ENCODE measurements at regions not wholly inside any gene's neighbourhood (a gene's known extent, or its start where the extent isn't known, plus 50 kb on each side); places are given as distances from the start of the nearest gene placed in this dataset.

DNA sequence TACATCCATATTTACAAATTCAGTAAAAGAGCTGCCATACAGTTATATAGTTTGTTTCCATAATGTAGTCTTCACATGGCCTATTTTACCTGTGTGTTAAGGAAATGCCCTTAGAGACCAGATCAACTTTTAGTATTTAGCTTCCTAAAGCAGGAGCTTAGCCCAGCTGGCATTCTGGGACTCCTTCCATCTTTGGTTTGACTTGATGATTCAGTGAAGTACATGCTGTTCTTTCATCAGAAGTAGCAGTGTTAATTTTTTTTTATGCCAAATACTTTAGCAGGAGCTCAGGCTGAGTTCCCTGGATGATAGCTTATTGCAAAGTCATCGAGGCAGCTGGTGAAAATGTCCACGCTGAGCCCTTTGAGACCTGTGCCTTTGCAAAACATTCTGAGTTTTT is 101.0 kb downstream of the FOXG1 start:
- DNase-seq = no peak
- H3K4me1 ChIP-seq = no peaks in the 10 kb centered on the region
- intact Hi-C loops (cut with DNase I) = no loop called here
- H3K27ac ChIP-seq = no peak overlapping the region
- ATAC-seq = no peak
- WGBS, 2 donors = 52 to 58% methylated on average over 2 of the region's 2 CpGs
- no peak overlapping the region for H3K4me3 ChIP-seq
- H3K27me3 ChIP-seq = no peaks in the 10 kb centered on the region
- H3K9me3 ChIP-seq = no peaks in the 10 kb centered on the region
- TF ChIP-seq CTCF (IDR thresholded peaks at IDR 0.05) = no peak
- no peak for TF ChIP-seq POLR2A (IDR thresholded peaks at IDR 0.05)
- no peaks in the 10 kb centered on the region for H3K36me3 ChIP-seq (replicated peaks in 1 of 2; ENCODE audit: insufficient read depth in 1 of 2, low read depth in 2 of 2)

GRCh38 chr14:28870033-28870564 is 103.5 kb downstream of the FOXG1 start:
- Histone ChIP-seq H3K27ac (no peak overlapping the region), H3K27me3 (no peaks in the 10 kb centered on the region), H3K4me3 (no peak overlapping the region), H3K9me3 (no peaks in the 10 kb centered on the region), H3K36me3 (replicated peaks in 1 of 2; ENCODE audit: insufficient read depth in 1 of 2, low read depth in 2 of 2) (no peaks in the 10 kb centered on the region), H3K4me1 (no peaks in the 10 kb centered on the region)
- no peak for TF ChIP-seq POLR2A (IDR thresholded peaks at IDR 0.05)
- no peak for TF ChIP-seq CTCF (IDR thresholded peaks at IDR 0.05)
- intact Hi-C loops (cut with DNase I) = no loop called here
- ATAC-seq (no peak), DNase-seq (no peak)
- WGBS, 2 donors = 51 to 59% methylated on average over 2 of the region's 2 CpGs

GRCh38 chr14:28875934-28876571 is 109.5 kb downstream of the FOXG1 start:
- DNase-seq (no peak), ATAC-seq (no peak)
- Histone ChIP-seq H3K27ac (no peak overlapping the region), H3K9me3 (no peaks in the 10 kb centered on the region), H3K27me3 (no peaks in the 10 kb centered on the region), H3K36me3 (replicated peaks in 1 of 2; ENCODE audit: insufficient read depth in 1 of 2, low read depth in 2 of 2) (no peaks in the 10 kb centered on the region), H3K4me1 (peaks cover 12% of the 10 kb centered on the region), H3K4me3 (no peak overlapping the region)
- intact Hi-C loops (cut with DNase I) = no loop called here
- 10 to 12% methylated on average over 3 of the region's 3 CpGs for WGBS, 2 donors
- TF ChIP-seq POLR2A (IDR thresholded peaks at IDR 0.05) (no peak), CTCF (IDR thresholded peaks at IDR 0.05) (no peak)

DNA sequence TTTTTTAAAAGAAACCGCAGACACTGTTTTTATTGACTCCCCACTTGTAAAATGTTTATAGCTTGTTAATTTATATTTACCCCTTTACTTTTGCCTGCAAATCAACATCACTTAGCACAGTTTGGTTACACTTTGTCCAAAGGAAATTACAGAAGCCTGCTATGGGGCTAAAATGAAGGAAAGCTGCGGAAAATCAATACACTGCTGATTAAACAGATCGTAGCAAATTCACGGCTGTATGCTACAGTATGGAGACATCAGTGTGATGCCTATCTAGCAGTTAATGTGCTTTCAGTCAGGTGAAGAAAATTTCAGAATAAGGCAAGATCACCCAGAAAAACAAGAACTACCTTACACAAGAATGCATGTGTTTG is 110.0 kb downstream of the FOXG1 start:
- H3K4me1 ChIP-seq = peaks cover 12% of the 10 kb centered on the region
- no peaks in the 10 kb centered on the region for H3K36me3 ChIP-seq (replicated peaks in 1 of 2; ENCODE audit: insufficient read depth in 1 of 2, low read depth in 2 of 2)
- H3K4me3 ChIP-seq = no peak overlapping the region
- DNase-seq (no peak), ATAC-seq (no peak)
- no peaks in the 10 kb centered on the region for H3K27me3 ChIP-seq
- intact Hi-C loops (cut with DNase I) = no loop called here
- H3K9me3 ChIP-seq = no peaks in the 10 kb centered on the region
- no peak overlapping the region for H3K27ac ChIP-seq
- 23 to 28% methylated on average over 4 of the region's 4 CpGs for WGBS, 2 donors
- TF ChIP-seq CTCF (IDR thresholded peaks at IDR 0.05) (no peak), POLR2A (IDR thresholded peaks at IDR 0.05) (no peak)

- Histone ChIP-seq H3K4me3 (no peak overlapping the region), H3K9me3 (no peaks in the 10 kb centered on the region), H3K27me3 (no peaks in the 10 kb centered on the region), H3K4me1 (peaks cover 12% of the 10 kb centered on the region), H3K36me3 (replicated peaks in 1 of 2; ENCODE audit: insufficient read depth in 1 of 2, low read depth in 2 of 2) (no peaks in the 10 kb centered on the region), H3K27ac (no peak overlapping the region)
- ATAC-seq (no peak), DNase-seq (no peak)
- no peak for TF ChIP-seq POLR2A (IDR thresholded peaks at IDR 0.05)
- no peak for TF ChIP-seq CTCF (IDR thresholded peaks at IDR 0.05)
- intact Hi-C loops (cut with DNase I) = no loop called here
These were observed 111.3 kb downstream of the FOXG1 start for GRCh38 chr14:28877923-28878322.
